Caco-2 (cell line): ENCODE measurements at regions not wholly inside any gene's neighbourhood (a gene's known extent, or its start where the extent isn't known, plus 50 kb on each side); places are given as distances from the start of the nearest gene placed in this dataset.

Source experiments
- BruUV-seq: library from RNA; stranded (reverse); fragments of 400-500 nt; replicated peaks from 2 replicates; lab custom pipeline; 2021; lab: Mats Ljungman, UMichigan
- CTCF ChIA-PET: fragments of 300-600 bp; sonication (Branson Sonifier 250); formaldehyde crosslinking; loops from one replicate; lab custom pipeline; 2022; ENCODE audit warnings: antibody characterized with exemption; lab: Charles Lee
- POLR2A ChIA-PET: fragments of 300-600 bp; sonication (Branson Sonifier 250); formaldehyde crosslinking; loops from one replicate; lab custom pipeline; 2022; ENCODE audit warnings: antibody characterized with exemption; lab: Charles Lee
- DNase-seq, 2 experiments: peaks; one replicate each; pipeline versions ENCODE4 v3.0.0 to v3.0.0-alpha.2; 2020 to 2022
- H3K27me3 ChIP-seq: replicated peaks from 2 replicates; pipeline ENCODE4 v1.6.0; 2011; ENCODE audit warnings: low read length; ENCODE audit not compliant: control insufficient read depth, insufficient read depth
- H3K36me3 ChIP-seq: 2 replicates; pipeline ENCODE4 v1.5.1; 2011; ENCODE audit warnings: low read length; ENCODE audit not compliant: control insufficient read depth, insufficient read depth
- H3K4me1 ChIP-seq: fragments of 250-450 bp; sonication (Bioruptor Pico); 2 replicates; pipeline ENCODE4 v1.5.1; 2020; ENCODE audit warnings: mild to moderate bottlenecking
- H3K4me3 ChIP-seq: 2 replicates; pipeline ENCODE4 v1.5.1; 2011; ENCODE audit warnings: low read depth, mild to moderate bottlenecking, control low read depth, low read length
- H3K9me3 ChIP-seq: fragments of 250-450 bp; sonication (Bioruptor Pico); 2 replicates; pipeline ENCODE4 v1.5.1; 2020; ENCODE audit warnings: mild to moderate bottlenecking, moderate library complexity
- H3K27ac Mint-ChIP-seq: one replicate; pipeline ENCODE4 v1.8.0; 2022; ENCODE audit warnings: mixed read lengths; ENCODE audit not compliant: unreplicated experiment
- H3K27me3 Mint-ChIP-seq: one replicate; pipeline ENCODE4 v1.8.0; 2022; ENCODE audit warnings: mixed read lengths; ENCODE audit not compliant: insufficient read depth, unreplicated experiment
- H3K36me3 Mint-ChIP-seq: one replicate; pipeline ENCODE4 v1.8.0; 2022; ENCODE audit warnings: mild to moderate bottlenecking, mixed read lengths; ENCODE audit not compliant: insufficient read depth, unreplicated experiment
- H3K4me1 Mint-ChIP-seq: one replicate; pipeline ENCODE4 v1.8.0; 2022; ENCODE audit warnings: low read depth, mixed read lengths; ENCODE audit not compliant: unreplicated experiment
- H3K4me3 Mint-ChIP-seq: one replicate; pipeline ENCODE4 v1.8.0; 2022; ENCODE audit warnings: mild to moderate bottlenecking, moderate library complexity, mixed read lengths; ENCODE audit not compliant: unreplicated experiment
- H3K9me3 Mint-ChIP-seq: one replicate; pipeline ENCODE4 v1.8.0; 2022; ENCODE audit warnings: mixed read lengths; ENCODE audit not compliant: unreplicated experiment
- CTCF ChIP-seq, 2 experiments: fragments of 200-600 bp in 1 of 2; IDR thresholded peaks; 1 replicate in 1 of 2; 2 replicates in 1 of 2; pipeline versions ENCODE4 v1.5.1 to v1.8.0; 2011 to 2022; ENCODE audit warnings: antibody characterized with exemption in 1 of 2, control low read depth in 1 of 2, inconsistent platforms in 1 of 2, low read depth in 1 of 2, low read length in 1 of 2, mild to moderate bottlenecking in 1 of 2, moderate library complexity in 1 of 2; ENCODE audit not compliant: insufficient read depth in 1 of 2, severe bottlenecking in 1 of 2, unreplicated experiment in 1 of 2
- intact Hi-C: fragments of 100-400 bp; cut with micrococcal nuclease; formaldehyde crosslinking; loops from one replicate; pipeline ENCODE4 v1.10.0; 2022; ENCODE audit not compliant: unreplicated experiment

- H3K4me3 Mint-ChIP-seq: no peak overlapping the region
- CTCF ChIA-PET: no interaction called here
- intact Hi-C loops: no loop called here
- POLR2A ChIA-PET: no interaction called here
- Histone ChIP-seq H3K9me3 (no peaks in the 10 kb centered on the region), H3K36me3 (no peaks in the 10 kb centered on the region), H3K4me1 (no peaks in the 10 kb centered on the region), H3K27me3 (no peaks in the 10 kb centered on the region), H3K4me3 (no peak overlapping the region)
- H3K27me3 Mint-ChIP-seq: peaks cover 7% of the 10 kb centered on the region
- no peak overlapping the region for H3K27ac Mint-ChIP-seq
- TF ChIP-seq CTCF (IDR thresholded peaks at IDR 0.05; ENCODE audit: insufficient read depth in 1 of 2, low read depth in 1 of 2, low read length in 1 of 2, severe bottlenecking in 1 of 2, unreplicated experiment in 1 of 2): no peak
- H3K36me3 Mint-ChIP-seq: no peaks in the 10 kb centered on the region
- no peaks in the 10 kb centered on the region for H3K4me1 Mint-ChIP-seq
- BruUV-seq: no TSS peak
- H3K9me3 Mint-ChIP-seq: no peaks in the 10 kb centered on the region
- no peak for DNase-seq
Observed at GRCh38 chr7:145735061-145735460, 381.5 kb upstream of the CNTNAP2 start.

- CTCF ChIA-PET: no interaction called here
- Mint-ChIP-seq H3K36me3 (no peaks in the 10 kb centered on the region), H3K4me1 (no peaks in the 10 kb centered on the region), H3K27ac (no peak overlapping the region), H3K4me3 (no peak overlapping the region), H3K27me3 (peaks cover 7% of the 10 kb centered on the region), H3K9me3 (no peaks in the 10 kb centered on the region)
- no peaks in the 10 kb centered on the region for H3K4me1 ChIP-seq
- H3K27me3 ChIP-seq: no peaks in the 10 kb centered on the region
- H3K9me3 ChIP-seq: no peaks in the 10 kb centered on the region
- POLR2A ChIA-PET: no interaction called here
- BruUV-seq: no TSS peak
- intact Hi-C loops: no loop called here
- no peak for DNase-seq
- TF ChIP-seq CTCF (IDR thresholded peaks at IDR 0.05; ENCODE audit: insufficient read depth in 1 of 2, low read depth in 1 of 2, low read length in 1 of 2, severe bottlenecking in 1 of 2, unreplicated experiment in 1 of 2): no peak
- H3K36me3 ChIP-seq: no peaks in the 10 kb centered on the region
- no peak overlapping the region for H3K4me3 ChIP-seq
Observed at GRCh38 chr7:145732521-145732920, 384.1 kb upstream of the CNTNAP2 start.

- no TSS peak for BruUV-seq
- no peak overlapping the region for H3K27ac Mint-ChIP-seq
- Histone ChIP-seq H3K36me3 (no peaks in the 10 kb centered on the region), H3K27me3 (no peaks in the 10 kb centered on the region), H3K9me3 (no peaks in the 10 kb centered on the region), H3K4me3 (no peak overlapping the region), H3K4me1 (no peaks in the 10 kb centered on the region)
- no peak overlapping the region for H3K4me3 Mint-ChIP-seq
- DNase-seq: no peak
- no peaks in the 10 kb centered on the region for H3K36me3 Mint-ChIP-seq
- H3K27me3 Mint-ChIP-seq: peaks cover 7% of the 10 kb centered on the region
- intact Hi-C loops: no loop called here
- POLR2A ChIA-PET: no interaction called here
- H3K9me3 Mint-ChIP-seq: no peaks in the 10 kb centered on the region
- CTCF ChIA-PET: no interaction called here
- no peak for TF ChIP-seq CTCF (IDR thresholded peaks at IDR 0.05; ENCODE audit: insufficient read depth in 1 of 2, low read depth in 1 of 2, low read length in 1 of 2, severe bottlenecking in 1 of 2, unreplicated experiment in 1 of 2)
- H3K4me1 Mint-ChIP-seq: no peaks in the 10 kb centered on the region
Observed at GRCh38 chr7:145729691-145730090, 386.9 kb upstream of the CNTNAP2 start.
